ENCODE measurements at regions not wholly inside any gene's neighbourhood (a gene's known extent, or its start where the extent isn't known, plus 50 kb on each side); places are given as distances from the start of the nearest gene placed in this dataset.

DNA sequence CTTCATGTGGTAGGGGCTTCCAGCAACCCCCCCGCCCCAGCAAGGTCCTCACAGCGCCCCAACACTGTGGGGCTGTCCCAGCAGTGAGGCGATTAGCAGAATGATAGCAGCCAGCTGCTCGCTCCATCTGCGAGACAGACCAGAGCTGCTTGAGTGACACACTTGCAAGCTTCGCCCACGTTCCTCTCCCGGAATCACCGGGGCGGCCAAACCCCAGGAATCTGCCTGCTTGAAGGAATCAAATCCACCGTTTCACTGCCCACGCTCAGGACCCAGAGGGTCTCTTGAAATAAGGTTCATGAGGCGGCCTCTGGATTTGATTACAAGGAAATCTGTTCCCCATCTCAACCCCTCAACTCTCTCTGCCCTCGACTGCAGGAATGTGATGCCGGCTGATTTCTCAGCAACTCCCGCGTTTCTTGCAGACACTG lies 356.0 kb downstream of the C16orf95 start:
- DNase-seq, result no peak

DNA sequence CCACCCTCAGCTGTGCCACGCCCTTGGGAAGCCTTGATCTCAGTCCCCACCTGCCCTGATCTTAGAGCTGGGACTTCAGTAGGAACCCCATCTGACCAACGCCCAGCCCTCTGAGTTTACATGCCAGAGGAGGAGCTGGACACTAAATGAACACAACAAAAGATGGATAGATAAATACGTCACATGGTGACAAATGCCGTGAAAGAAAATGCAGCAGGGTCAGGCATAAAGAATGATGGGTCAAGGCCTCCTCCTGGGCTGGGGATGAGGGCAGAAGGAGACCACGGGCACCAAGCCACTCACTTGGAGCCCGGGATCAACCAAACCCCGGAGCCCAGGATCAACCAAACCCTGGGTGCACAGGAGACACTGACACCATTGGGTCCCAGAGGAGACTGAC lies 354.9 kb downstream of the C16orf95 start:
- no peak for DNase-seq

DNA sequence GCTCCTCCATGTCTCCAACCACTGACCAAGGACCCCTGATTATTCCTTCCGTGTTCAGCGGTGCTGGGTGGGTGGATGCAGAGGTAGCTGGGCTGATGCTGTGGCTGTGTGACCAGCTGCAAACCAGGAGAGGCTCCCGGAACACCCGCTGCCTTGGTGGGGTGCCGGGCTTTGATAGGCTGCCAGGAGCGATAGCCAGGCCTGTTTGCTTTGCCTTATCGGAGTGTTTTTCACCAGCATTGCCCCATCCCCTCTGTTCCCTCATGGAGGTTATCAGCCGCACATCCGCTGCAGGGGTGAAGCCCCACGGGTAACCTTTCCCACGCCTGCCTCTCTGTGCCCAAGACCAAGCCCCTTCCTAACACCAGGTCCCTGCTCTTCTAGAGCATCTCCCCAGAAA lies 354.3 kb downstream of the C16orf95 start:
- no peak for DNase-seq

DNA sequence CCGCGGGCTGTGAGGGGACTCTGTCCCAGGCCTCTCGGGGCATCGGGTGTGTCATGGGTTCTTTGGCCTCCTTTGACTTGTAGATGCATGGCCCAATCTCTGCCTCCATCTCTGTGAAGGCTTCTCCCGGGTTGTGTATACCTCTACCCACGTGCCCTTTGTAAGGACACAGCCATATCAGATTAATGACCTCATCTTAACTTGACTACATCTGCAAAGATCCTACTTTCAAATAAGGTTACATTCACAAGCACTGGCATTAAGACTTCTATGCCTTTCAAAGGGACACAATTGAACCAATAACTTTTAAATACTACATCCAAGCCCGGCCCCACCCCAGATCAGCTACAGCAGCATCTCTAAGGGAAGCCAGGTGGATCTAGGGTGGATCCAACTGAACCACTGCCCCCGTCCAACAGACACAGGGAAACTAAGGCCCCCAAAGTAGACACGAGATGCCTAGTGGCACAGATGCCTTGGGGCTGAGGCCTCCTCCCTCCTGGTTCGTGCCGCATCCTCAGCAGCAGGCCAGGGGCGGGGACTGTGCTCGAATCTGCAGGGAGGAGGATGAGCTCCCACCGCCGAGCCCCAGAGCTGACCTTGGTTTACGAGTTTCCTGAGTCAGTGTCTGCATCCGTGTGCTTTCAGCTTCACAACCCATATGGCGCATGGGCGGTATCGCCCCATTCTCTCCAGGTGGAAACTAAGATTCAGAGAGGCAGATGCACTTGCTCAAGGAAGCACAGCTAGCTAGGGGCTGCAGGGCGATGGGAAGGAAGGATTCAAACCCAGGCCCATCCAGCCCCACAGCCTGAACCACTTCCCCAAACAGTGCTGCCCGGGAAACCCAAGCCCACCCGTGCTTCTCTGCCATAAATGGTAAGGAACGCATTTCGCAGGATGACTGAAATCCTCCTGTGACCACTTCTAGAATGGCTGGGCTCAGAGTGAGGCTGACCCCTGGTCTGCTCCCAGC lies 353.3 kb downstream of the C16orf95 start:
- DNase-seq, result no peak

DNA sequence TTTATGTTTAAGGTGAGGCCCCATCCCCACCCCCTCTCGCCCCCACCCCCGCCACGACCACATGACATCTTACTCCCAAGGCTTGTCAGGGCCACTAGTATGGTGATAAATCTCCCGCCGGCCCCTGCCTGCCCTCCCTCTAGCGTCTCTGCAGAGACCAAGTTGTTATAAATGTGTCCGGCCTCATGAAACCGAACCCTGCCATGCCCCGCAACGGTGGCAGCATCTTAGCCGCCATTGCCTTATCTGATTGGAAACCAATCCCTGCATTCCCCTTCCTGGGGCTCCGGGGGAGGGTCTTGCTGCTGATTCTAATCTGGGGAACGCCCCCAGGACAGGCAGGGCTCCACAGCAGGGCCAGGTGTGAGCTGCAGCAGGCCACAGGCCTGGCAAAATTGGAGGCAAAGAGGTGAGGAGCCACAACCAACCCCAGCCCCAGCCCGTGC lies 352.4 kb downstream of the C16orf95 start:
- no peak for DNase-seq

DNA sequence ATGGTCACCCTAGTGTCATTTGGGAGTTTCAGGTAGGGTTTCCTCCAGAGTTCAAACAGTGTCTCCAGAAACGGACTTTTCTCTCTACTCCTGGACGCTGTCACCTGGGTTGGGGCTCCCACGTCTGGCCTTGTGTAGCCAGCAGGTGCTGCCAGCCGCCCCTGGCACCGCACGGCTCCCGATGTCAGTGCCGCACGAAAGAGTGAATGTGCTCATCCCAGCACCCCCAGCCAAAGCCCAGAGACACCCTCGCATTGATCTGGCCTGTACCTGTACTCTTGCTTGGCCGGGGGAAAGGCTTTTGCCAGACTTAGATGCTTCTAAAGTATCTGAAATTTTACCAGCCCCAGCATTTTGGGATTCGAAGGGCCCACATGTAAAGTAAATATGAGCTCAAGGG lies 351.9 kb downstream of the C16orf95 start:
- no peak for DNase-seq

DNA sequence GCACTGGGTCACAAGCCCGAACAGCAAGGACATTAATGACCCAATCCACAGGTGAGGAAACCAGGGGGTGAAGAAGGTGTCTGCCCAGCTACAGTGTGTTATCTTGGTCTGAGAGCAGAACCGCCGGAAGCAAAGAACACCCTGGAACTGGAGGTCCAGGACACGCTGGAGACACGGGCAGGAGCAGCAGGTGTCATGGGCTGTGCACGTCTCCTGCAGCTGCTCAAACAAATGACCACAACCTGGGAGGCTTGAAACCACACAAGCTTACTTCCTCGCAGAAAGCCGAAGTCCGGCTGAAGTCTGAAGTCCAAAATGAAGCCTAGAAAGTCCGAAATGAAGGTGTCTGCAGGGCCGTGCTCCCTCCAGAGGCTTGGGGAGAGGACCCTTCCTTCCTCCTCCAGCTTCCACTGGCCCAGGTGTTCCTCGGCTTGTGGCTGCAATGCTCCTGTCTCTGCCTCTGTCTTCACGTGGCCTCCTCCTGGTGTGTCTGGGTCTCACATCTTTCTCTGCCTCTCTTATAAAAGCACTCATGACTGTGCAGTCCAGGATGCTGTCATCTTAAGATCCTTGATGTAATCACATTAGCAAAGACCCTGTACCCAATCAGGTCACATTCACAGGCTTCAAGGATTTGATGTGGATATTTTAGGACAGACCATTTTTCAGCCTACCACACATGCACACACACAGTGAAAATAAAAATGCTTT lies 351.2 kb downstream of the C16orf95 start:
- no peak for DNase-seq

DNA sequence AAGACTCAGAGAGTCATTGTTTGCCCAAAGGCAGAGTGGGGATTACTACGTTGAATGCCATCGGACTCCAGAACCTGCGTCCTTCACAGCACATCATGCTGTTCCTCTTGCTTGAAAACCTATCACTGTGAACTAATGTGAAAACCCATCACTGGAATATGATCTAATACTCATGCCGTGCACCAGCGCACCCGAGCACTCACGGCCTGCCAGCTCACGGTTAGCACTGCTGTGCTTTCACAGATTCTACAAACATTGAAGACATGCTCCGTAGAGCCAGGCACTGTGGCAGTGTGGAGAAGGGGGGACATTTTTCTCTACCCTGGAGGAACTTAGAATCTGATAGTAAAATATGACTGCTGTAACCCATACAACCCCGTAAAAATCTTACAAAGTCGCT lies 350.4 kb downstream of the C16orf95 start:
- DNase-seq, result no peak

DNA sequence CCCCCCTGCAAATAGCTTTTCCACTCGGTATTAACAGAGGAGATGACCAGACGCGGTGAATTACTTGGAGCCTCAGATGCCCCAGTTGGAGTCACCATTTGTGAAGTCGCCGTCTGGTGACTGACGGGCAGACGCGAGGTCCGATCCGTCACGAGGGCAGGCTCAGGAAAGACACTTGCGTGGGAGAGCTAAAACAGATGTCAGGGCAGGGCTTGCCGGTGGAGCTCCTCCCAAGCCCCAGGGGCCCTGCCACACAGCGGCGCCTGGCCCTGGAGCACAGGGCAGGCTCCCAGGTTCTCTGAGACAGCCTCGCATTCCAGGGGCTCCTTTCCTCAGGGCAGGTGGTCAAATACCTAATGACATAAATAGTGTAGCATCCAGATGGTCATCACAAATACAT lies 348.3 kb downstream of the C16orf95 start:
- DNase-seq, result no peak

DNA sequence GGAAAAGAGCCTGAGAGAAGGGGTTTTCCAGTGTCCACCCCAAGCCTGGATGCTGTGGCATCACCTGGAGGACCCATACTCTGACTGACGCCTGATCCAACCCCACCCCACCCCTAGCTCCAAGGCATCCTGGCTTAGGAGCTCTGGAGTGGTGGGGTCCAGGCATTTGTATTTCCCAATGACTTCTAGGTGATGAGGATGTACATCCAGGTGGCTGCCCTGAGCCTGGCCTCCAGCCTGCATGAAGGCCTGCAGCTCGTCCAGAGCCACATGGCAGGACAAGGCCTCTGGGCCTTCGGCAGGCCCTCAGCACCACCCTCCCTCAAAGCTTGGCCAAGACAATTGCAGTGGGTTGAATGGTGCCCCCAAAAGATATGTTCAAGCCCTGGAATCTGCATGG lies 347.5 kb downstream of the C16orf95 start:
- no peak for DNase-seq

DNA sequence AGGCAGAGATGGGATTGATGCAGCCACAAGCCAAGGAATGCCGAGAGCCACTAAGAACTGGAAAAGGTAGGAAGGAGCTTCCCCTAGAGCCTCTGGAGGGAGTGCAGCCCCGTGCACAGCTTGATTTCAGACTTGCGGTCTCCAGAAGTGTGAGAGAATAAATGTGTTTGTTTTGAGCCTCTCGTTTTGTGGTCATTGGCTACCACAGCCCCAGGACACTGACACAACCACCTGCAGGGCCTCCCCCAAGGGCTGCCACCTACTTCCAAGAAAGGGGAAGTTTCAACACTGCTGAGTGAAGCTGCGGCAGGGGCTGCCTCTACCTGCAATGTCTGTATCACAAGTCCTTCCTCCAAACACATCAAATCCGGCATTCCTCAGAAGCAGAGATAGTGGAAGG lies 346.9 kb downstream of the C16orf95 start:
- DNase-seq, result no peak

DNA sequence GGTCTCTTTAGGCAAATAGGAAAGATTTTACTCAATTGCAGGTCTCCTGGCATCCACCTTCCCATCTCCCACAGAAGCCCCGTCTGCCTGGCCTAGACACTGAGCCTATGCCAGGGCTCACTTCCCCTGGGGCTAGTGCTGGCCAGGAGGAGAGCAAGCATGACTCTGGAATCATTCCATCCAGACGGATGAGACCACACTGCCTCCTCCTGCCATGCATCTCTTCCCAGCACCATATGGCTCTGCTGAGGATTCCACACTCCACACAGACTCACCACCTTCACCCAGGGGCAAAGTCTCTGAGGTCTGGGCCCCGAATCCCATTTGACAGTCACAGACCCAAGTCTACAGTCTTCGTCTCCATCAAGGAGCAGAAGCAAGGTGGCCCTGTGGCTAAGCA lies 346.5 kb downstream of the C16orf95 start:
- no peak for DNase-seq

DNA sequence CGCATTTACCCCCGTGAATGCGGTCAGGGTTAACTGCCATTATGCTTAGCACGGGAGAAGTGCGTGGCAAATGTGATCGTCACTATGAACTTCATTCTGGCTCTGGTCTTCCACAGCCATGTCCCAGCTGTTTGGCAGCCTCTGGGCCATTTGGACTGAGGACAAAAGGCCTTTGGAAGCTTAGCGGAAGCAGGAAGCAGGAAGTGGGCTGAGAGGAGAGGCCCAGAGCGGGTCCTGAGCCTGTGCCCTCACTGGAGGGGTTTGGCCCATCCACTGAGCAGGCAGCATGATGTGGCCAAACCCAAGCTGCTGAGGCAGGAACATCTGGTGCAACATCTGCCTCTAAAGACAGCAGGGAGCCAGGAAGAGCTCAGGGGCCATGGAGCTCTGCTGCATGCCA lies 345.9 kb downstream of the C16orf95 start:
- DNase-seq, result no peak

DNA sequence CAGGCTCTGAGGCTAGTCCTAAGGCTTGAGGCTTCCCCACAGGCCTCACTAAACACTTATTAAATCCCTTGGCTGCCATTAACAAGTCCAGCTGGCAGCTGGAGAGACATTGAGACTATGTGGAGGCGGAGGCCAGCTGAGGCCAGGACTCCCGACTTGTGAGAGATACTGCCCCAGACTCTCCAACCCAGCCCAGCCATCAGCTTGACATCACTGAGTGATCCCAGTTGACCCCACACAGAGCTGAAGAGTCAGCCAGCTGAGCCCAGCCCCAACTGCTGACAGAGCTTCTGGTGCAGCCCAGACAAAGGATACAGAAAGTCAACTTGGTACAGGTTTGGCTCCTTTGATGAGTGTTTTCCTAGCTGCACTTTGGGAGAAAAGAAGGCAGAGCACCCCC lies 343.1 kb downstream of the C16orf95 start:
- DNase-seq, result no peak

DNA sequence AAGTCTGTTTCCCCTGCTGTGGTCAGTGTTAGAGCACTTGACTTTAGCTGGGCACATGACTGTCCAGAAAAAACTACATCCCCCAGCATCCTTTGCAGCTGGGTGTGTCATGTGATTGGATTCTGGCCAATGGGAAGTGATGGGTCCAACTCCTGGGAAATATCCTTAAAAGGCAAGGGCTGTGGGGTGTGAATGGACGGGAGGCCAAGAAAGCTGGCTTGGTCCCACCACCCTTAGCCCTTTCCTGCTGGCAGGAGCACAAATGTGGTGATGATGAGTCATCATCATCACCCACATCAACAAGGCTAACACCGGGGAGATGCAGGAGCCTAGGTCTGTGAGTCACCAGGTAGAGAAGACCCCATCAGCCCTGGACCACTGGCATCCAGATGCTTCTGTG lies 341.7 kb downstream of the C16orf95 start:
- DNase-seq, result peak; percentile 17 to 39 (median 36)

DNA sequence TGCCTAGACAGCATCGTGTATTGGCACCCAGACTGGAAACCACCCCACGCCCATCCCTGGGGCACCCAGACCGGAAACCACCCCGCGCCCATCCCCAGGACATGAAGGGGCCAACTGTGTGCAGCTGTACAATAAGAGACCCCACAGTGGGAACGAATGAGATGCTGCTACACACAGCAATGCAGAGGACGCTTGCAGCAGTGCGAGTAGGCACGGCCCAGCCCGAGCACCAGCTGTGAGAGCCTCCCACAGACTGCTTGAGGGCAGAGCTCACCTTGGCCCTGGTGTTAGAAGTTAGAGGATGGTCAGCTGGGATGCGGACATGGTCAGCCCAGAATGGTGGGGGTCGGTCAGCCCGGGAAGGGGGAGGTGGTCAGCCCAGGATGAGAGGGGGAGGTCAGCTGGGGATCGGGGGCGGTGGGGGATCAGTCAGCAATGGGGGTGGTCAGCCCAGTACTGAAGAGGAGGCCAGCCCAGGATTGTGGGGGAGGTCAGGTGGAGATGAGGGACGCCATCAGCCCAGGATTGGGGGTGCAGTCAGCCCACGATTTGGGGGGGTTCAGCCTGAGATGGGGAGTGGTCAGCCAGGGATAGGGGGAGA lies 340.0 kb downstream of the C16orf95 start:
- no peak for DNase-seq

DNA sequence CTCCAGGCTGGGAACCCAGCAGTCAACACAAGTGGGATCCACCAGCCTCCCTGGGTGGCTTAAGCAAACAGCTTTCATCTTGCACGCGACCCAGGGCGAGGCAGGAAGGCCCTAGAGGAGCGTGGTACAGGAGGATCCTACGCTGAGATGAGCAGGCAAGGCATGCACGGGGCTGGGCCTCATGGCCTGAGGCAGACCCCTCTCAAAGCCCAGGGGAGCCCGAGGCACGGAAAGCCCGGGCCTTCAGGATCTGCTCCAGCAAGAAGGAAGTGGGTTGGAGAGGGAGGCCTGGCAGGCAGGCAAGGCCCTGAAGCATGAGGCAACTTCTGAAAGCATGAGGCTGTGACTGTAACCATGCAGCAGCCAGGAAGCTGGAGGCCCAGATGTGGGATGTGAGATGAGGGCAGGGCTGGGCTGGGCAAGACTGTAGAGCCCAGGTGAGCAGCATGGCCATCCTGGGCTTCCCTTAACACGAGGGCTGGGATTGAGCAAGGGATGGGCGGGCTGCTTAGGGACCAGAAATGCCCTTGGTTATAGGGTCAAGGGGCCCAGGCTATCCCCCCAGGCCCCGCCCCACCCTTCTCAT lies 338.7 kb downstream of the C16orf95 start:
- no peak for DNase-seq

DNA sequence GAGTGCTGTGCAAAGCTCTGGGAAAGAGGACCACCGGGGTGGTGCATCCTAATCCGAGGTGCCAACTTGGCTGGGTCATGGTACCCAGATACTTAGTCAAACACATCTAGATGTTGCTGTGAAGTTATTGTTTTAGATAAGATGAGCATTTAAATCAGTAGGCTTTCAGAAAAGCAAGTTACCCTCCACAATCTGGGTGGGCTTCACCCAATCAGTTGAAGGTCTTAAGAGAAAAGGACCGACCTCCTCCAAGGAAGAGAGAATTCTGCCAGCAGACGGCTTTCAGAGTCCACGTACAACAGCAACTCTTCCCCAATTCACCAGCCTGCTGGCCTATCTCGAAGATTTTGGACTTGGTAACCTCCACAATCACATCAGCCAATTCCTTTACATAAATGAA lies 338.1 kb downstream of the C16orf95 start:
- no peak for DNase-seq

DNA sequence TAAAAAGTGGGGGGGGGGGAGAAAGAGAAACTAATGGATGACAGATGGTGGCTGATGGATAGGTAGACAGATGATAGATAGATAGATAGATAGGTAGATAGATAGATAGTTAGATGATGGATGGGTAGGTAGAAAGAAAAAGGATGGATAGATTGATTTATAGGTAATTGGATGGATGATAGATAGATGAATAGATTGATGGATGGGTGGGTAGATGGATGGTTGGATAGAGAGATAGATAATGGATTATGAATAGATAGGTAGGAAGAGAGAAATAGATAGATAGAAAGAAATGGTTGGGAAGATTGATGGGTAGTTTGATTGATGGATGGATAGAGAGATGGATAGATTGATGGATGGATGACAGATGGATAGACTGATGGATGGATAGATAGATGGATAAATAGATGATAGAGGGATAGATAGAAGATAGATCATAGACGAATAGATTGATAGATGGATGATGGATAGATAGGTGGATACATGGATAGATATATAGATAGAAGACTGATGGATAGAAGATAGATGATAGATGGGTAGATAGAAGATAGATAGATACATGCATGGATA lies 337.1 kb downstream of the C16orf95 start:
- DNase-seq, result no peak

DNA sequence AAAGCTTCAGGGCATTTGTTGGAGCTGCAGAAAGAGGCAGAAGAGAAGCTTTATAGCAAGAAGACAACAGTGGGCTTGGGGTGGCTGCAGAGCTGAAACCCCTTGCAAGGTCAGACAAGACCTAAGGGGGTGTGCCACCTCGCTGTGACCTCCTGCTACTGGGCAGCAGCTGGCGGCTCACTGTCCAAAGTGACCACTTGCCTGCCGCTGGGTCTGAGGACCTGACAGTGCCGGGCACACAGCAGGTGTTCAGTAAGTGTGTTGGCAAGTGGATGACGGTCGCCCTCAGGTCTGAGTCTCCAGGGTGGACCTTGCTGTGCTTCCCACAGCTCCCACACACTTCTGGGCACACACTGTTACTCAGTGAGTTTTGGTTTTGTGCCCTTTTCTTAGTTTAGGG lies 336.5 kb downstream of the C16orf95 start:
- no peak for DNase-seq

DNA sequence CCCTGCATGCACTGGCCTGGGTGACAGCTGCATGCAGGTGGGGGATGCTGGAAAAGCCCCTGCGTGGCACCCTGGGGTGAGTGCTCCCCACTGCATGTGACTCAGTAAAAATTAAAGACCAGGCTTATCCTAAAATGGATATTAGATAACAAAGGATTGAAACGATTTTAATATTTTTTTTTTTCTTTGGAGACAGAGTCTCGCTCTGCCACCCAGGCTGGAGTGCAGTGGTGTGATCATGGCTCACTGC lies 334.9 kb downstream of the C16orf95 start:
- DNase-seq, result no peak

DNA sequence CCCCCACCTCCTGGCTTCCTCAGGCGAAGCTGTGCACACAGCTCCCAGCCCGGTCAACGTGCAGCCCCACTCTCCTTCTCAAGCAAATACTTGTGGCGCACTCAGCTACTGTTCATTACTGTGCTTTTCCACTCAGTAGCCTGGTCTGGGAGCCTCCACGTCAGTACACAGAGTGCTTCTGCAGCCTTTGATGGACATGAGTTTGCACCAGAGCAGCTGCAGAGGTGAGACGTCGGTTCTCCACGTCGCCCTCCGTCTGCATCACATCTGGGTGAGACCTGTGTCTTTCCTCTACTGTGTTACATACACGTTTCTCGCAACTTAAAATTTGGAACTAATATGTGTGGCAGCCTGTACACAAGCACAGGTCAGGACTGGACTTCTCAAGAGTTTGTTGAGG lies 334.3 kb downstream of the C16orf95 start:
- DNase-seq, result no peak

DNA sequence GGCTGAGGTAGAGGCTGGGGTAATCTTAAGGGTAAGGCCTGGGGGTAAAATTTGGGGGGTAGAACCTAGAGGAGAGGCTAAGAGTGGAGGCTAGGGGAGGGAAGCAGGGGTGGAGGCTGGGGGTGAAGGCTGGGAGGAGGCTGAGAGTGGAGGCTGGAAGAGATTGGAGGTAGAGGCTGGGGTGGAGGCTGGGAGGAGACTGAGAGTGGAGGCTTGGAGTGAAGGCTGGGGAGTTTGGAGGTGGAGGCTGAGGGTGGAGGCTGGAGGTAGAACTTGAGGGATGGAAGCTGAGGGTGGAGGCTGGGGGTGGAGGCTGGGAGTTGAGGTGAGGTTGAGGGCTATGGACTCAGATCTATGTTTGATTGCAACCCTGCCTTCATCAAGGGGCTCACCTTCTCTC lies 333.6 kb downstream of the C16orf95 start:
- DNase-seq, result no peak

All from suppressor macrophage (primary cell).